GM18909 (cell line): ENCODE measurements at regions not wholly inside any gene's neighbourhood (a gene's known extent, or its start where the extent isn't known, plus 50 kb on each side); places are given as distances from the start of the nearest gene placed in this dataset.

Source experiments
- ATAC-seq: cut with Tn5 transposase; IDR thresholded peaks from one replicate; pipeline ENCODE4 v1.9.1; 2021; ENCODE audit warnings: mild to moderate bottlenecking; ENCODE audit not compliant: unreplicated experiment, poor library complexity

GRCh38 chr13:24005755-24006281 is 108.5 kb upstream of the C1QTNF9B start:
- ATAC-seq = peak; percentile 95

GRCh38 chr13:24006520-24007248 is 109.4 kb upstream of the C1QTNF9B start:
- ATAC-seq = no peak

DNA sequence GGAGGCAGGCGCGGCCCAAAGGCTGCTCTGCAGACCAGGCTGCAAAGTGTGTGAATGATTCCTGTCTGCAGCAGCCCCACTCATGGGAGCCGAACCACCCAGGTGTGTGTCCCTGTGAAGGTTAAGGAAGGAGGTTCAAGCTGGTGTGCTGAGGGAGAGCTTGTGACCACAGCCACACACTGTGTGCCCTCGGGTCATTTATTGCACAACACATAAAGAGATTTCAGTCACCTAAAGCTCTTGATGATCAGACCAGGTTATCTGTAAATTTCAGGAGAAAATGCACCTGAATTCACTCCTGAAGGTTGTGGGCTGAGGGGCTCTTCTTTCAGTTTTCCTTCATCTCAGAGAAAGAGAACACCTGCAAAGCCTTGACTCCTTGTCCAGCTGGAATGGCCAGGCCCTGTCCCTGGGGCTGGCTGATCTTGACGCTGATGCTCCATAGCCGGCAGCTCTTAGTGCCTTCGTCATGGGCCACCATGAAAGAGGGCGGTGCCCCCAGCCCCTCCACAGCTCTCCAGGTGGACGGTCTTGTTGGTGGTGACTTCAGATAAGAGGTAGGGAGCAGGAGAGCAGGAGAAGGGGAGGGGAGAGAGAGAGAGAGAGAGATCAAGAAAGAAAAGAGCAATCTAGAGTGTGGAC is 110.8 kb upstream of the C1QTNF9B start:
- ATAC-seq = no peak

DNA sequence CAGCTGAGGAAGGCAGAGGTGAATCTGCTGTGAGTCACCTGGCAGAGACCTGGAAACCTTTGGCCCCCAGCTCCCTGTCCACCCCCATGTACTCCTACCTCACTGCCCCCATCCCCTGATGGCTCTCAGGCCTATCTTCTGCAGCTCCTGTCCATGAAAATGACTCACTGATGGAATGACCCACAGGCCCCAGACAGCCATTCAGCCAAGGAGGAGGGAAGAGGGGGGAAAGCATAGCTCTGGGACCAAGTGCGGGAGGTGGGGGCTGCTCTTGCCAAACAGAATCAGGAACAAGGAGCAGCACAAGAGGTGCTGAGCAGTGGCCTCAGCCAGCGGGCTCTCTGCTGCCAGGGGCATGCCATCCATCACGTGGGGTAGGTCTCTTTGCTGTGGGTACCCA is 111.4 kb upstream of the C1QTNF9B start:
- no peak for ATAC-seq

DNA sequence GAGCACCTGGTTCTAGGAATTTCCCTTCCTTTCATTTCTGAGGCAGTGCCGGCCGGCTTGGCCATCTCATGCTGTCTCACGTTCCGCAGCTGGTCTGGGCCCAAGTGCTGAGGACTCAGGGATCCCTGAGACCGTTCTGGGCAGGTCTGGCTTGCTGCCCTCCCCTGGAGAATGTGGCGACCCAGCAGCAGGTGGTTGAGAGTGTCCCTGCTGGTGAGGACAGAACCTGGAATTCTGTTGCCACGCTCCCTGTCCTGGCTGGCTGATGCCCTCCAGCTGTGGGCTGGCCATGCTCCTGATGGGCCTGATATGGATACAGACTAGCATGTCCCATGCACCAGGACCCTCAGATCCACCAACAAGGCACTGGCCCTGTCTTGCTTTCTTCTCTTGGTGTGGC is 114.0 kb upstream of the C1QTNF9B start:
- ATAC-seq = no peak

GRCh38 chr13:24012648-24013047 is 115.3 kb upstream of the C1QTNF9B start:
- ATAC-seq = no peak

DNA sequence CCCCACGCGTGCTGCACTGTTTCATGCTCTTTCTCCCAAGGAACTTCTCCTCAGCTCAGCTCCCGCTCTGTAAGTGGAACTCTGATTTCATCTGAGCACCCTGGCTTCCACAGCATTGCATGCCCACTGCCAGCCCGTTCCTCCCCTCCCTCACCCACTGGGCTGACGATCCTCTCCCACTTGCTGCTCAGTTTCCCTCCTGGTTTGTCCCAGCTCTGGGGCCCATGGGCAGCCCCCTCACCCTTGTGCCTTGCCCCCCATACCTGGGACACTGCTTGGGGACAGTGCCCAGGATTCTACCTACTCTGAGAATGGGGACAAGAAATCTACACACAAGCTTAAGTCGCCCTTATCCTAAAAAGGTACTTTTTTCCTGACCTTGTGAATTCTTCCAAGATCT is 115.9 kb upstream of the C1QTNF9B start:
- no peak for ATAC-seq

DNA sequence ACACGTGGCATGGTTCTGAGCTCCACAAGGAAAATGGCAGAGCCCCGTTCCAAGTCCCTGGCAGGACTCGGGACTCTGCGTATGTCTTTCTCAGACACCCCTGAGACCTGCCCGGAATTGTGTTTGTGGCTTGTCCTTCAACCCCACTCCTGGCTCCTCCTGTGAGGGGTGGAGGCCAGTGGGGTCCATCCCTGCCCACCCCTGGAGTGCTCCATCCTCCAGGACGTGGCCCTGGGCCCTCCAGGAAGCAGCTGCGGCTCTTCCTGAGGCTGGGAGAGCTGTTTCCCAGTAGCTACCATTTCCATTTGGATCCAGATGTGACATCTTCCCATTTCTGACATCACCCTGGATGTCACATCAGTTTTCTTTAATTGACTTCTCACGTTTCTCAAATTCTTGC is 118.7 kb upstream of the C1QTNF9B start:
- no peak for ATAC-seq

DNA sequence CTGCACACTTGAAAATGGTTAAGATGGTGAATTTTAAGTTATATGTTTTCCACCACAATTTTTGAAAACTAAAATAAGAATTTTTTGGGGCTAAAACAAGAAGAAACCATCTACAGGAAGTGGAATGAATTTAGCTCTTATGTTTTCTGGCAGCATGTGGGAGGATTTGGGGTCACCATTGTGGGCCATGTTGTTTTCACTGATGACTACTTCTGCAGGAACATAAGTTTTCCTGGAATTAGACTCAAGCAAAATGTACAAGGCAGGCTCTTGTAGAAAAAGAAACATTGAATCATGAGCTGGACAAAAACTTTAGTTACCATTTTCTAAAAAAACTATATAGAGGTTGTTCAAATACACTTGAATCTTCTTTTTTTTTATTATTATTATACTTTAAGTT is 125.3 kb upstream of the C1QTNF9B start:
- ATAC-seq = no peak

DNA sequence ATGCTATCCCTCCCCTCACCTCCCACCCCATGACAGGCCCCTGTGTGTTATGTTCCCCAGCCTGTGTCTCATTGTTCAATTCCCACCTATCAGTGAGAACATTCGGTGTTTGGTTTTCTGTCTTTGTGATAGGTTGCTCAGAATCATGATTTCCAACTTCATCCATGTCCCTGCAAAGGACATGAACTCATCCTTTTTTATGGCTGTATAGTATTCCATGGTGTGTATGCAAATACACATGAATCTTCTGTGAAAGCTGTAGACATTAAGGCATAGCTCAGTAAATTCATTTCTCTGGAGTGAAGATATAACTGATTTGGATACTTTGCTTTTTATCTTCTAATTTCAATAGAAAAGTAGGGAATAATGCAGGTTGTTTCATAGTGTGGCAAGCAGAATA is 125.8 kb upstream of the C1QTNF9B start:
- ATAC-seq = no peak

GRCh38 chr13:24027494-24027893 is 130.2 kb upstream of the C1QTNF9B start:
- no peak for ATAC-seq

DNA sequence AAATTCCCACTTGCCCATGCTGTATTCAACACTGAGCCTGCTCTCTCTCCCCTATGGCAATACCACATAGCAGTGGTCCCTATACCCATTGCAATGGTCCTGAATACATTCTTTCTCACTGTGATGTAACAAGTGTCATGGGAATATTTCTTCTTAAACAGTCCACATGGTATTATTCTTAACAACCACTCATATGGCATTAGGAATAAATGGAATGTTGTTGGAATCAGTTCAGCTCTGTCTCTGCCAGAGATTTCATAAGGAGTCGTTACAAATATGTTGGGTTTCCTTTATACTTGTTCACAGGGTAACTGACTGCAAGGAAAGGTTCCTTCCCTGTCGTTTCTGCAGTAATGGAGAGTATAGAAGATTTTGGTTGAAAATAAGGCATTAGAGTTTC is 128.3 kb upstream of the SPATA13 start:
- ATAC-seq = no peak

DNA sequence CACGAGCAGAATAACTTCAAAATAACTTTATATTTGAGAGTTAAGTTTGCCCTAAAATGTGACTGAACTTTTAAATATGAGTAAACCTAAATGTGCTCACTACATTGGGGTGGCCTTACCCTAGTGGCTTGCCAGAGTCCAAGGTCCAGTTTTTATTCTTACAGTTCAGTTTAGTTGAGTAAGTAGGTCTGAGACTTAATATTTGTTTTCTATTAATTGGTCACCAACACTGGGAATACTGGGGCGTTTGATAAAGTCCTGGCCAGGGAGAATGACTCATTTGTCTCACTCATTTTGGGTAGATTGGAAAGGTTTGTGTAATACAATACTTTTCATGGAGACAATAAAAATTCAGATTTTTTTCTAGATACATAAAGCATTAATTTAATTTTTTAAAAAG is 127.8 kb upstream of the SPATA13 start:
- no peak for ATAC-seq

DNA sequence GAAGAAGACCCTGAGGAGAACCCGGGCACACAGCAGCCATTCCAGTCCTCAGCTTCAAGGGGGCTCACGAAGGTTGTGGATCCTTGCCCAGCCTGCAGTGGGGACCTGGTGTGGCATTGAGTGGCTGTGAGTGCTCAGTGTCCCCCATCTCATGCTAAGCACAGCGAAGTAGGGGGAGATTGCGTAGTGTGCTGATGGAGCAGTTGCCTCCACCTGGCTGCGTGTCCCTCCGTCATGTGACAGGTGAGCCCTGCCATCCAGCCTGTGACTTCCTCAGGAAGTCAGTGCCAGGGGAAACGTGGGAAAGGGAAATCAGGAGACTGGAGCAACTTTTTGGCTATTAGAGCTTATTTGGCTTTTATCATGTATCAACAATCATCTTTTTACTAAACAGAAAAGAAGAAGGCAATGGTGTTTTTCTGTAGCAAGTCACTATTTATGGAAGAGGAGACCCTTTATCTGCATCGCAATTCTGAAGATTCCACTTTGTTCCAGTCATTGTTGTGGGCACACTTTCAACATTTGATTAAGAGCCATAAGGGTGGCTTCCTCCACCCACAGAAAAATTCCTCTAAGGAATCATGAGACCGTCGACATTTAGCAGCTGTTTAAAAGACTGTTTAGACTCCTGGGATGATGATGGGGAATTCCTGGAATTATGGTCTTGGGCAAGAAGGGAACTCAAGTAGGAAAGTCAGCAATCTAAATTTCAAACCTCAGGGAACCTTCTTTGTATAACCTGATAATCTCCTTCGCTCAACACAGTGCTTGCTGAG is 126.8 kb upstream of the SPATA13 start:
- ATAC-seq = no peak

- ATAC-seq = no peak
These were observed 125.1 kb upstream of the SPATA13 start for GRCh38 chr13:24035411-24035810.

DNA sequence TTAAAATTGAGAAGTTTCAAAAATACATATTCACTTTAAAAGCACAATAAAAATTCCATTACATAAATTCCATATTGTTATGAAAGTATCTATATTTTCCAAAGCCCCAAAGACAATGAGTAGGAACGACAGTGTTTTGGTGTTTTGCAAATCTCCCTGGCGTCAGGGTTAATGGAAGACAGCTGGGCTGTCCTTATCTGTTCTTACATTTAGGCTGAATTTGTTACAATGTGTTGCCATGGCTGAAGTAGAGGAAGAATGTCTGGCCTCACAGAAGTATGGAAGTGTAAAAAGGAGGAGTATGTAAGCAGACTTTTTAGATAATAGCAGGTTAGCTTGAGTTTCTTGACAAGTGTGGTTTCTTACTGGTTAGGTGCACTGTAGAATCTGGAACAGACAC is 124.4 kb upstream of the SPATA13 start:
- no peak for ATAC-seq

DNA sequence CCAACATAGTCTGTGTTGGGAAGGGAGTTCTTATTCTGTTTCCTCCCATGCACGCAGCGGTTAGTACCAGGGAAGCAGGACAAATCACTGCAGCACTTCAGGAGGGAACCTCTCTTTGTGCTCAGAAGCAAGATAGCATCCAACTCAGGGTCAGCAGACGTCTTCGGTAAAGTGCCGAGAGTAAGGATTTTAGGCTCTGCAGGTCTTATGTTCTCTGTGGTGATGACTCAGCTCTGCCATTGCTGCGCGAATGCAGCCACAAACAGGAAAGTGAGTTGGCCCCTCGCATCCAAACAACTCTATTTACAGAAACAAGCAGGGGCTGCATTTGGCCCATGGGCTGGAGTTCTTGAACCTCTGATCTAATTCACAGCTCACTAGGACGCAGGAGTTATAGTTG is 122.1 kb upstream of the SPATA13 start:
- ATAC-seq = no peak

DNA sequence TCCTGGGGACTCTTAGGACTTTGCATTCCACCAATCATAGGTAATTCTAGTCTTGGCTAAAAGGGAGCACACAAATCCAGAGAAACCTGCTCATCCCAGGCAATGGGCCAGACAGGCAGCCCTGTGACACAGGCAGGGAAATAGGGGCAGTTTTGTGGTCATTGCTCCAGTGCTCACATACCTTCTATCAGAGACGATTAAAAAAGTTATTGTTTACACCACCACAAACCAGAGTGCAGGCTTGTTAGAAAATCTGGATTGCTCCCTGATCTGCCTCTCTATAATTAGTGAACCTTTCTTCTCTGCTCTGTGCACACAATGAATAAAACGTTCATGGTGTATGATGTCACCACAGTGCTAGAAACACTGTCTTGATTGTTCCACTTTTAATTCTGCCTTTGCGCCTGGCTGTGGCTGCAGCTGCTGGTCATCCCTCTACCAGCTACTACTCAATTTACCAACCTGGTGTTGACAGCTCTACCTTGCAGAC is 121.6 kb upstream of the SPATA13 start:
- no peak for ATAC-seq

DNA sequence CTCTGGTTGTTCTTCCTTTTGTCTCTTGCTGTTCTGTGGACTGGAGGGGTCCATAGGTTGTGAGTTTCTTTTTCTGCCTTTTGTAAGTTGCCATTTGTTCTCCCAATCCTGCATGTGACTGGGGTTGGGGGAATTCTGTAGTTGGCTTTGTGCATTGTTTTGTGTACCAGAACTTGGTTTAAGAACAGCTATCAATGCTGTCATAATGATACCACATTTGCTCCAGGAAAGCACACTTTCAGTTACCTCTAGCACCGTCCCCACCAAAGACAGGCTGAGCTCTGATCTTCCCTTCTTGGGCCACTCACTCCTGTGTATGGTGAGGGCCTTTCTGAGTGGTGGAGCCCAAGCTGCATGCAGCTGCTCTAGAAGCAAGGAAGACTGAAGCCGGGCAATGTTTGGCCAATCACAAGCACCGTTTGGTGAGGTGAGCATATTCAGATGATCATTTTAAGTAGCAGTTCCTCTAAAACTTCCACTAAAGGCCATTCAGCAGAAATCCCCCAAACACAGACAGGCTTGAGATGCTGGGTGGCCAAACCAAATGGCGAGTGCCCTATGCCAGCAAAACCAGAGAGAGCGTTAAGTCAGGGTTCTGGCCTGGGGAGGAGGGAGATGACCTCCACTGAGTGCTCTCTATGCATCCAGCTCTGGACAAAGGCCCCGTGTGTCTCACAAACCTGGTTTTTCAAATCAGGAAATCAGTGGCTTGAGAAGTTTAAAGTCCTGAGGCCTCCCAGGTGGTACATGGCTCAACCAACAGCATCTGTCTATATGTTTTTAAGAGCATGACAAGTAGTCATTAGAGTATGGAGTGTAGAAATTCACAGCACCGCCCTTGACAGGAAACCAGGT is 120.7 kb upstream of the SPATA13 start:
- peak; percentile 78 for ATAC-seq

GRCh38 chr13:24040835-24041234 is 119.7 kb upstream of the SPATA13 start:
- ATAC-seq = no peak
